Left hindlimb (tissue), 1 donor: ENCODE measurements at regions not wholly inside any gene's neighbourhood (a gene's known extent, or its start where the extent isn't known, plus 50 kb on each side); places are given as distances from the start of the nearest gene placed in this dataset.
"Not testable (repeated sequence)": the region's sequence is repeated elsewhere in the genome, so short reads cannot be mapped to it uniquely, and the experiment has no call there.

ENCODE experiments used
- DNase-seq: peaks from one replicate; pipeline ENCODE4 v3.0.0-alpha.2; 2018

- DNase-seq, result not testable (repeated sequence)
Measured at GRCh38 chr6:78676069-78677007, 191.0 kb upstream of the IRAK1BP1 start.

- DNase-seq, result no peak
Measured at GRCh38 chr6:78688668-78689067, 178.7 kb upstream of the IRAK1BP1 start.

- DNase-seq, result no peak
Measured at GRCh38 chr6:78693835-78694234, 173.5 kb upstream of the IRAK1BP1 start.

- DNase-seq, result not testable (repeated sequence)
Measured at GRCh38 chr6:78694628-78695027, 172.7 kb upstream of the IRAK1BP1 start.

GRCh38 chr6:78700991-78701390, 166.4 kb upstream of the IRAK1BP1 start:
- no peak for DNase-seq

GRCh38 chr6:78701407-78701806, 165.9 kb upstream of the IRAK1BP1 start:
- DNase-seq, result no peak

GRCh38 chr6:78709021-78709420, 158.3 kb upstream of the IRAK1BP1 start:
- DNase-seq, result no peak

- DNase-seq, result no peak
Measured at GRCh38 chr6:78713564-78713963, 153.8 kb upstream of the IRAK1BP1 start.

- DNase-seq, result no peak
Measured at GRCh38 chr6:78744144-78744543, 123.2 kb upstream of the IRAK1BP1 start.

- DNase-seq, result no peak
Measured at GRCh38 chr6:78746457-78746856, 120.9 kb upstream of the IRAK1BP1 start.

GRCh38 chr6:78749326-78749725, 118.0 kb upstream of the IRAK1BP1 start:
- no peak for DNase-seq

GRCh38 chr6:78758297-78758798, 109.0 kb upstream of the IRAK1BP1 start:
- DNase-seq, result not testable (repeated sequence)

GRCh38 chr6:78768271-78768670, 99.1 kb upstream of the IRAK1BP1 start:
- DNase-seq, result no peak

GRCh38 chr6:78770765-78771164, 96.6 kb upstream of the IRAK1BP1 start:
- DNase-seq, result no peak

GRCh38 chr6:78771586-78771985, 95.8 kb upstream of the IRAK1BP1 start:
- DNase-seq, result no peak

- DNase-seq, result no peak
Measured at GRCh38 chr6:78781001-78781400, 86.3 kb upstream of the IRAK1BP1 start.

- DNase-seq, result not testable (repeated sequence)
Measured at GRCh38 chr6:78783366-78783765, 84.0 kb upstream of the IRAK1BP1 start.

- DNase-seq, result no peak
Measured at GRCh38 chr6:78797270-78797669, 70.1 kb upstream of the IRAK1BP1 start.

GRCh38 chr6:78799682-78800081, 67.7 kb upstream of the IRAK1BP1 start:
- DNase-seq, result no peak

GRCh38 chr6:78806792-78807191, 60.6 kb upstream of the IRAK1BP1 start:
- not testable (repeated sequence) for DNase-seq

- DNase-seq, result not testable (repeated sequence)
Measured at GRCh38 chr6:78807655-78808355, 59.5 kb upstream of the IRAK1BP1 start.

GRCh38 chr6:78808356-78808891, 58.9 kb upstream of the IRAK1BP1 start:
- no peak for DNase-seq

- no peak for DNase-seq
Measured at GRCh38 chr6:78808933-78809332, 58.4 kb upstream of the IRAK1BP1 start.
